Ishikawa (cell line): ENCODE measurements at regions not wholly inside any gene's neighbourhood (a gene's known extent, or its start where the extent isn't known, plus 50 kb on each side); places are given as distances from the start of the nearest gene placed in this dataset.

Experiments
- EGR1 ChIP-seq: IDR thresholded peaks from 2 replicates; pipeline ENCODE4 v1.6.1; 2012
- YY1 ChIP-seq: IDR thresholded peaks from 2 replicates; pipeline ENCODE4 v1.6.1; 2012; ENCODE audit warnings: low read depth

- TF ChIP-seq YY1 (no peak), EGR1 (no peak)
Measured at GRCh38 chr5:157922026-157922425, 63.1 kb upstream of the CLINT1 start.
